Testis (tissue), 2 donors: ENCODE measurements at regions not wholly inside any gene's neighbourhood (a gene's known extent, or its start where the extent isn't known, plus 50 kb on each side); places are given as distances from the start of the nearest gene placed in this dataset.

Experiments
- DNase-seq: peaks from one replicate; pipeline ENCODE4 v3.0.0-alpha.2; 2019
- H3K27ac ChIP-seq, 2 donors: fragments of 200-600 bp; sonication (generic); one replicate each; pipeline ENCODE4 v1.5.1; 2019
- H3K27me3 ChIP-seq: fragments of 200-600 bp; sonication (generic); one replicate; pipeline ENCODE4 v1.5.1; 2019
- H3K36me3 ChIP-seq: fragments of 200-600 bp; sonication (generic); one replicate; pipeline ENCODE4 v1.5.1; 2017; ENCODE audit warnings: low read depth; ENCODE audit errors: missing control alignments
- H3K4me1 ChIP-seq: fragments of 200-600 bp; sonication (generic); one replicate; pipeline ENCODE4 v1.5.1; 2019
- H3K4me3 ChIP-seq, 2 donors: fragments of 200-600 bp; sonication (generic); one replicate each; pipeline ENCODE4 v1.5.1; 2017 to 2019
- H3K9me3 ChIP-seq: fragments of 200-600 bp; sonication (generic); one replicate; pipeline ENCODE4 v1.5.1; 2017
- CTCF ChIP-seq, 3 experiments: fragments of 450-650 bp in 2 of 3; fragments of 200-600 bp in 1 of 3; sonication (generic) in 1 of 3; IDR thresholded peaks; one replicate each; pipeline ENCODE4 v1.5.1; 2016 to 2019; ENCODE audit warnings: antibody characterized with exemption in 3 of 3, mild to moderate bottlenecking in 2 of 3, moderate library complexity in 1 of 3
- POLR2A ChIP-seq: fragments of 450-650 bp; IDR thresholded peaks from one replicate; pipeline ENCODE4 v1.6.1; 2017; ENCODE audit warnings: antibody characterized with exemption, mild to moderate bottlenecking, moderate library complexity
- WGBS, 2 donors: methylation state at CpG; one replicate each; pipeline ENCODE4 v1.1.5; 2018; 5-methylcytosine and 5-hydroxymethylcytosine counted together
- intact Hi-C: fragments of 100-400 bp; cut with DNase I; formaldehyde crosslinking; loops from one replicate; pipeline ENCODE4 v1.15.1; 2023; ENCODE audit warnings: low total_unique reads

GRCh38 chr22:22812031-22812905 lies 75.3 kb upstream of the IGLL5 start:
- Histone ChIP-seq H3K4me3 (no peak overlapping the region), H3K36me3 (no peaks in the 10 kb centered on the region), H3K4me1 (no peaks in the 10 kb centered on the region), H3K9me3 (no peaks in the 10 kb centered on the region), H3K27me3 (no peaks in the 10 kb centered on the region), H3K27ac (no peak overlapping the region)
- WGBS, 2 donors, result 75 to 82% methylated on average over 6 to 10 of the region's 10 CpGs
- no peak for TF ChIP-seq CTCF (IDR thresholded peaks at IDR 0.05)
- no peak for DNase-seq
- intact Hi-C loops, result no loop called here

- TF ChIP-seq CTCF (IDR thresholded peaks at IDR 0.05), result no peak
- no peak for TF ChIP-seq POLR2A
- no peaks in the 10 kb centered on the region for H3K9me3 ChIP-seq
- H3K27ac ChIP-seq, result no peak overlapping the region
- H3K4me1 ChIP-seq, result no peaks in the 10 kb centered on the region
- H3K4me3 ChIP-seq, result no peak overlapping the region
- no peaks in the 10 kb centered on the region for H3K36me3 ChIP-seq
- no peak for DNase-seq
- no peaks in the 10 kb centered on the region for H3K27me3 ChIP-seq
- 76 to 82% methylated on average over 3 of the region's 3 CpGs for WGBS, 2 donors
- intact Hi-C loops, result no loop called here
Observed at GRCh38 chr22:22813126-22814075, 74.2 kb upstream of the IGLL5 start.

GRCh38 chr22:22814666-22815396 lies 72.8 kb upstream of the IGLL5 start:
- TF ChIP-seq POLR2A, result no peak
- TF ChIP-seq CTCF (IDR thresholded peaks at IDR 0.05), result no peak
- 93% methylated on average over 13 to 14 of the region's 14 CpGs for WGBS, 2 donors
- intact Hi-C loops, result no loop called here
- Histone ChIP-seq H3K27me3 (no peaks in the 10 kb centered on the region), H3K4me1 (no peaks in the 10 kb centered on the region), H3K36me3 (no peaks in the 10 kb centered on the region), H3K9me3 (no peaks in the 10 kb centered on the region), H3K4me3 (no peak overlapping the region), H3K27ac (no peak overlapping the region)
- DNase-seq, result no peak

- WGBS, 2 donors, result 84 to 90% methylated on average over 5 of the region's 5 CpGs
- H3K9me3 ChIP-seq, result no peaks in the 10 kb centered on the region
- H3K27ac ChIP-seq, result no peak overlapping the region
- H3K27me3 ChIP-seq, result no peaks in the 10 kb centered on the region
- TF ChIP-seq POLR2A, result no peak
- no peak for TF ChIP-seq CTCF (IDR thresholded peaks at IDR 0.05)
- intact Hi-C loops, result no loop called here
- H3K36me3 ChIP-seq, result no peaks in the 10 kb centered on the region
- no peak for DNase-seq
- H3K4me3 ChIP-seq, result no peak overlapping the region
- no peaks in the 10 kb centered on the region for H3K4me1 ChIP-seq
Observed at GRCh38 chr22:22815397-22816170, 72.0 kb upstream of the IGLL5 start.
